GM12878 (cell line): ENCODE measurements at regions not wholly inside any gene's neighbourhood (a gene's known extent, or its start where the extent isn't known, plus 50 kb on each side); places are given as distances from the start of the nearest gene placed in this dataset.

Experiments used
- ATF3 ChIP-seq: IDR thresholded peaks from 2 replicates; pipeline ENCODE4 v1.6.1; 2011; ENCODE audit warnings: low read depth, mild to moderate bottlenecking, low read length, moderate library complexity, borderline replicate concordance; ENCODE audit errors: extremely low read depth
- BHLHE40 ChIP-seq, 2 experiments: fragments of 450-650 bp in 1 of 2; IDR thresholded peaks; 2 replicates each; pipeline ENCODE4 v1.6.1; 2011 to 2017; ENCODE audit warnings: low read depth in 2 of 2, borderline replicate concordance in 1 of 2, improper control_type of control experiment in 1 of 2, low read length in 1 of 2, mild to moderate bottlenecking in 1 of 2
- CTCF ChIP-seq, 3 experiments: IDR thresholded peaks in 2 of 3; conservative IDR thresholded peaks in 1 of 3; 2 replicates each; pipeline ENCODE4 v1.5.1; 2011; ENCODE audit warnings: low read depth in 3 of 3, low read length in 3 of 3, mild to moderate bottlenecking in 3 of 3, control low read depth in 2 of 3, moderate library complexity in 2 of 3, inconsistent platforms in 1 of 3, mixed read lengths in 1 of 3; ENCODE audit not compliant: control insufficient read depth in 2 of 3, insufficient read depth in 1 of 3; ENCODE audit errors: extremely low read depth in 1 of 3
- EP300 ChIP-seq, 2 experiments: fragments of 150-350 bp in 1 of 2; IDR thresholded peaks; 2 replicates each; pipeline ENCODE4 v1.6.1; 2011 to 2012; ENCODE audit warnings: low read depth in 2 of 2, low read length in 2 of 2, borderline replicate concordance in 1 of 2, improper control_type of control experiment in 1 of 2, inconsistent platforms in 1 of 2; ENCODE audit not compliant: control insufficient read depth in 1 of 2
- GATAD2B ChIP-seq: fragments of 450-650 bp; conservative IDR thresholded peaks from 2 replicates; pipeline ENCODE4 v1.6.1; 2017; ENCODE audit warnings: low read depth, mild to moderate bottlenecking, moderate library complexity
- MAX ChIP-seq: IDR thresholded peaks from 2 replicates; pipeline ENCODE4 v1.6.1; 2012; ENCODE audit warnings: low read depth, low read length, improper control_type of control experiment
- NFYB ChIP-seq: IDR thresholded peaks from 2 replicates; pipeline ENCODE4 v1.6.1; 2011; ENCODE audit warnings: low read depth, mild to moderate bottlenecking, low read length, improper control_type of control experiment, moderate library complexity; ENCODE audit not compliant: insufficient read depth
- POLR2A ChIP-seq: IDR thresholded peaks from 2 replicates; pipeline ENCODE4 v1.6.1; 2011; ENCODE audit warnings: low read depth, mild to moderate bottlenecking, low read length
- TAF1 ChIP-seq: IDR thresholded peaks from 2 replicates; pipeline ENCODE4 v1.6.1; 2011; ENCODE audit warnings: mild to moderate bottlenecking, low read depth, low read length, borderline replicate concordance
- WRNIP1 ChIP-seq: IDR thresholded peaks from 2 replicates; pipeline ENCODE4 v1.6.1; 2011; ENCODE audit warnings: low read depth, low read length, improper control_type of control experiment, borderline replicate concordance
- YY1 ChIP-seq: IDR thresholded peaks from 2 replicates; pipeline ENCODE4 v1.6.1; 2011; ENCODE audit warnings: low read depth, mild to moderate bottlenecking, low read length

GRCh38 chr14:82070753-82071152, 537.1 kb upstream of the SEL1L start:
- TF ChIP-seq GATAD2B (no peak), EP300 (IDR thresholded peaks at IDR 0.05; ENCODE audit: borderline replicate concordance in 1 of 2, control insufficient read depth in 1 of 2, low read depth in 2 of 2, low read length in 2 of 2) (no peak), NFYB (no peak), BHLHE40 (IDR thresholded peaks at IDR 0.05; ENCODE audit: borderline replicate concordance in 1 of 2, low read depth in 2 of 2, low read length in 1 of 2) (no peak), POLR2A (no peak), CTCF (IDR thresholded peaks at IDR 0.05 in 2 of 3, conservative IDR thresholded peaks at IDR 0.05 in 1 of 3; ENCODE audit: control insufficient read depth in 2 of 3, extremely low read depth in 1 of 3, insufficient read depth in 1 of 3, low read depth in 3 of 3, low read length in 3 of 3) (no peak), TAF1 (no peak), MAX (no peak), ATF3 (no peak), WRNIP1 (no peak), YY1 (no peak)
